ENCODE measurements at regions not wholly inside any gene's neighbourhood (a gene's known extent, or its start where the extent isn't known, plus 50 kb on each side); places are given as distances from the start of the nearest gene placed in this dataset.

- no peaks in the 10 kb centered on the region for H3F3A ChIP-seq (replicated peaks; ENCODE audit: insufficient read depth)
- ChIA-PET CTCF (no interaction called here), POLR2A (no interaction called here)
- no peaks in the 10 kb centered on the region for H3K9me2 ChIP-seq
- no peak for TF ChIP-seq ELF1 (IDR thresholded peaks at IDR 0.05)
- TF ChIP-seq USF2 (IDR thresholded peaks at IDR 0.05; ENCODE audit: borderline replicate concordance, low read depth, low read length): no peak
- no peak for TF ChIP-seq NRF1 (IDR thresholded peaks at IDR 0.05; ENCODE audit: low read depth, low read length)
- TF ChIP-seq TCF12 (IDR thresholded peaks at IDR 0.05): no peak
- no peak for TF ChIP-seq TAF1 (IDR thresholded peaks at IDR 0.05; ENCODE audit: borderline replicate concordance, low read depth, low read length)
- no peak for TF ChIP-seq FOSL2 (IDR thresholded peaks at IDR 0.05; ENCODE audit: borderline replicate concordance, low read depth)
- TF ChIP-seq FOXM1 (IDR thresholded peaks at IDR 0.05; ENCODE audit: low read depth): no peak
- TF ChIP-seq GATA2 (CRISPR knock-in tag; IDR thresholded peaks at IDR 0.05): no peak
- 82% methylated on average over 9 of the region's 9 CpGs for WGBS (ENCODE audit: low lambda C conversion rate)
- no peaks in the 10 kb centered on the region for H3K79me2 ChIP-seq (ENCODE audit: insufficient read depth)
- H3K4me3 ChIP-seq (ENCODE audit: low read depth in 2 of 2, low read length in 1 of 2): no peak overlapping the region
- H3K4me1 ChIP-seq (ENCODE audit: control insufficient read depth in 1 of 2, insufficient read depth in 2 of 2, low read depth in 1 of 2, low read length in 1 of 2): no peaks in the 10 kb centered on the region
- H3K27ac ChIP-seq (ENCODE audit: low read depth in 2 of 2, low read length in 1 of 2): no peak overlapping the region
- no peaks in the 10 kb centered on the region for H3K9me3 ChIP-seq
- H3K9ac ChIP-seq: no peak overlapping the region
- H3K27me3 ChIP-seq (ENCODE audit: insufficient read depth): no peaks in the 10 kb centered on the region
- H3K4me2 ChIP-seq: no peak overlapping the region
- H2AFZ ChIP-seq (ENCODE audit: low read depth): no peak overlapping the region
- no peak for DNase-seq
- H4K20me1 ChIP-seq (ENCODE audit: insufficient read depth): no peaks in the 10 kb centered on the region
- H3K36me3 ChIP-seq (replicated peaks in 1 of 2; ENCODE audit: control insufficient read depth in 1 of 2, insufficient read depth in 2 of 2, low read length in 1 of 2): no peaks in the 10 kb centered on the region
Observed at GRCh38 chr10:3552281-3552680, 232.7 kb downstream of the KLF6 start.

DNA sequence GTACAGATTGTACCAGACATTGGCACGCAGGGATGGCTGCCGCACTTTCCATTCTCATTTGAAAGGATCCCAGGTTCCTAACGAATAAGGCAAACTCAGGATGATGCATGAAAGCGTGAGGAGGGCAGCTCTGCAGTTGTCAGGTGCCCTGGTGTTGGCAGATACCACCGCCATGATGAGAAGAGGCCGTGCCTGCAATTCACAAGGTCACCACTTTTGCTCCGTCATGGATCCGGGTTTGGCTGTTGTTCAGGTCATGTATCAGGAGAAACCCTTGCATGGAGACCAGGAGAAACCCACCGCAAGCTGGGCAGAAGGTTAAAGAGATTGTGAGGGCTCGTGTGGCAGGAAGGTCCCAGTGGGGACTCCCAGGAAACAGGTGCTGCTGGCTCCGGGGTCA, 233.2 kb downstream of the KLF6 start:
- CTCF ChIA-PET: no interaction called here
- no peak overlapping the region for H3K4me2 ChIP-seq
- WGBS (ENCODE audit: low lambda C conversion rate): 84% methylated on average over 10 of the region's 11 CpGs
- POLR2A ChIA-PET: no interaction called here
- no peak overlapping the region for H3K27ac ChIP-seq (ENCODE audit: low read depth in 2 of 2, low read length in 1 of 2)
- H3K4me3 ChIP-seq (ENCODE audit: low read depth in 2 of 2, low read length in 1 of 2): no peak overlapping the region
- TF ChIP-seq GATA2 (CRISPR knock-in tag; IDR thresholded peaks at IDR 0.05) (no peak), CTCF (IDR thresholded peaks at IDR 0.05) (no peak), EZH2phosphoT487 (IDR thresholded peaks at IDR 0.05; ENCODE audit: borderline replicate concordance, low read depth) (no peak)
- TF ChIP-seq, protein P1, sequence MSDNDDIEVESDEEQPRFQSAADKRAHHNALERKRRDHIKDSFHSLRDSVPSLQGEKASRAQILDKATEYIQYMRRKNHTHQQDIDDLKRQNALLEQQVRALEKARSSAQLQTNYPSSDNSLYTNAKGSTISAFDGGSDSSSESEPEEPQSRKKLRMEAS (IDR thresholded peaks at IDR 0.05; ENCODE audit: low read depth): no peak
- no peaks in the 10 kb centered on the region for H3K4me1 ChIP-seq (ENCODE audit: control insufficient read depth in 1 of 2, insufficient read depth in 2 of 2, low read depth in 1 of 2, low read length in 1 of 2)
- H3K79me2 ChIP-seq (ENCODE audit: insufficient read depth): no peaks in the 10 kb centered on the region
- DNase-seq: no peak
- H2AFZ ChIP-seq (ENCODE audit: low read depth): no peak overlapping the region
- no peaks in the 10 kb centered on the region for H3K9me2 ChIP-seq
- H3K27me3 ChIP-seq (ENCODE audit: insufficient read depth): no peaks in the 10 kb centered on the region
- H3F3A ChIP-seq (replicated peaks; ENCODE audit: insufficient read depth): no peaks in the 10 kb centered on the region
- no peaks in the 10 kb centered on the region for H4K20me1 ChIP-seq (ENCODE audit: insufficient read depth)
- no peaks in the 10 kb centered on the region for H3K9me3 ChIP-seq
- H3K9ac ChIP-seq: no peak overlapping the region
- H3K36me3 ChIP-seq (replicated peaks in 1 of 2; ENCODE audit: control insufficient read depth in 1 of 2, insufficient read depth in 2 of 2, low read length in 1 of 2): no peaks in the 10 kb centered on the region

All from SK-N-SH (cell line).